Prostate gland (tissue), 2 donors: ENCODE measurements at regions not wholly inside any gene's neighbourhood (a gene's known extent, or its start where the extent isn't known, plus 50 kb on each side); places are given as distances from the start of the nearest gene placed in this dataset.

Experiments
- DNase-seq: peaks from one replicate; pipeline ENCODE4 v3.0.0-alpha.2; 2019; ENCODE audit warnings: low spot score
- H3K27ac ChIP-seq, 2 donors: fragments of 200-600 bp; sonication (generic); 2 replicates each; pipeline ENCODE4 v1.5.1; 2017 to 2019
- H3K27me3 ChIP-seq: fragments of 200-600 bp; sonication (generic); replicated peaks from 2 replicates; pipeline ENCODE4 v1.5.1; 2019; ENCODE audit not compliant: insufficient read depth
- H3K36me3 ChIP-seq, 2 donors: fragments of 200-600 bp; sonication (generic); 1 replicate in 1 of 2; 2 replicates in 1 of 2; pipeline versions ENCODE4 v1.5.1 to v1.8.1; 2017 to 2019
- H3K4me1 ChIP-seq: fragments of 200-600 bp; sonication (generic); replicated peaks from 2 replicates; pipeline ENCODE4 v1.5.1; 2019
- H3K4me3 ChIP-seq, 2 donors: fragments of 200-600 bp; sonication (generic); 2 replicates each; pipeline ENCODE4 v1.5.1; 2017 to 2019
- H3K9me3 ChIP-seq: fragments of 200-600 bp; sonication (generic); 2 replicates; pipeline ENCODE4 v1.5.1; 2017
- POLR2A ChIP-seq: fragments of 450-650 bp; IDR thresholded peaks from one replicate; pipeline ENCODE4 v1.6.1; 2016; ENCODE audit warnings: antibody characterized with exemption, mild to moderate bottlenecking
- POLR2AphosphoS5 ChIP-seq: sonication (generic); formaldehyde crosslinking; IDR thresholded peaks from one replicate; pipeline ENCODE4 v1.6.1; 2017; ENCODE audit warnings: antibody characterized with exemption
- WGBS: methylation state at CpG from one replicate; pipeline ENCODE4 v1.1.5; 2018; 5-methylcytosine and 5-hydroxymethylcytosine counted together
- intact Hi-C: fragments of 100-400 bp; cut with DNase I; formaldehyde crosslinking; loops from one replicate; pipeline ENCODE4 v1.14.2; 2022
- TF ChIP-seq, protein P1 (sequence below), 4 experiments: fragments of 200-600 bp in 2 of 4; fragments of 450-650 bp in 2 of 4; sonication (generic) in 2 of 4; IDR thresholded peaks; 1 replicate in 3 of 4; 2 replicates in 1 of 4; pipeline ENCODE4 v1.5.1; 2016 to 2019; ENCODE audit warnings: antibody characterized with exemption in 4 of 4, mild to moderate bottlenecking in 2 of 4, moderate library complexity in 2 of 4

DNA sequence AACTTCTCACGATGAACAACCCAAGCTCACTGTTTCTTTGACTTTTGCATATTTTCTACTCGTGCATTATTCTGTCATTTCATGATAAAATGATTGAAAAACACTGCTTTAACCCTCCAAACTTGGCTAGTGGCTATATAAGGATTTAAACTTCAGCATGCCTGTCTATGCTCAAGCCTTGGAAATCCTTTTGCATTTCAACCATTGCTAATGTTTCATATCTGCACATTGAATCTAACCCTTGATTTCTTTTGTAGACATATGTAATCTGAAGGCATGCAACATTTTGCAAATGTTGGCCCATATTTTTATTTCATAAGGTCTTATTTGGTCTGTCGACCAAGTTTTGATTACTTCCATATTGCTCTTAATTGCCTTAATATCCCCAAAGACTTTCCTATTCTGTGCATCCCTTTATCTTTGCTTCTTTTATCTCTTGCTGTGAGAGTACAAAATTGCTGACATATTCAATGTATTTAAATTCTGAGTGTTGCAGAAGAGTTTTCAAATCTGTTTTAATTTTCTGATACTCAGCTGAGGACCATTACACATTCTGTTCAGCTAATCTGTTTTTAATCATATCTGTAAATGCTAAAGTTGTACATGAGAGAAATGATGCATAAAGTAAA is 403.7 kb upstream of the ZNF608 start:
- DNase-seq, result no peak
- TF ChIP-seq POLR2AphosphoS5 (no peak), POLR2A (no peak)
- TF ChIP-seq, protein P1, sequence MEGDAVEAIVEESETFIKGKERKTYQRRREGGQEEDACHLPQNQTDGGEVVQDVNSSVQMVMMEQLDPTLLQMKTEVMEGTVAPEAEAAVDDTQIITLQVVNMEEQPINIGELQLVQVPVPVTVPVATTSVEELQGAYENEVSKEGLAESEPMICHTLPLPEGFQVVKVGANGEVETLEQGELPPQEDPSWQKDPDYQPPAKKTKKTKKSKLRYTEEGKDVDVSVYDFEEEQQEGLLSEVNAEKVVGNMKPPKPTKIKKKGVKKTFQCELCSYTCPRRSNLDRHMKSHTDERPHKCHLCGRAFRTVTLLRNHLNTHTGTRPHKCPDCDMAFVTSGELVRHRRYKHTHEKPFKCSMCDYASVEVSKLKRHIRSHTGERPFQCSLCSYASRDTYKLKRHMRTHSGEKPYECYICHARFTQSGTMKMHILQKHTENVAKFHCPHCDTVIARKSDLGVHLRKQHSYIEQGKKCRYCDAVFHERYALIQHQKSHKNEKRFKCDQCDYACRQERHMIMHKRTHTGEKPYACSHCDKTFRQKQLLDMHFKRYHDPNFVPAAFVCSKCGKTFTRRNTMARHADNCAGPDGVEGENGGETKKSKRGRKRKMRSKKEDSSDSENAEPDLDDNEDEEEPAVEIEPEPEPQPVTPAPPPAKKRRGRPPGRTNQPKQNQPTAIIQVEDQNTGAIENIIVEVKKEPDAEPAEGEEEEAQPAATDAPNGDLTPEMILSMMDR (IDR thresholded peaks at IDR 0.05), result no peak
- no peak overlapping the region for H3K4me3 ChIP-seq
- H3K9me3 ChIP-seq, result no peaks in the 10 kb centered on the region
- H3K27ac ChIP-seq, result no peak overlapping the region
- no peaks in the 10 kb centered on the region for H3K4me1 ChIP-seq
- H3K27me3 ChIP-seq, result no peaks in the 10 kb centered on the region
- 78% methylated on average over 3 of the region's 3 CpGs for WGBS
- H3K36me3 ChIP-seq, result no peaks in the 10 kb centered on the region
- intact Hi-C loops, result no loop called here

DNA sequence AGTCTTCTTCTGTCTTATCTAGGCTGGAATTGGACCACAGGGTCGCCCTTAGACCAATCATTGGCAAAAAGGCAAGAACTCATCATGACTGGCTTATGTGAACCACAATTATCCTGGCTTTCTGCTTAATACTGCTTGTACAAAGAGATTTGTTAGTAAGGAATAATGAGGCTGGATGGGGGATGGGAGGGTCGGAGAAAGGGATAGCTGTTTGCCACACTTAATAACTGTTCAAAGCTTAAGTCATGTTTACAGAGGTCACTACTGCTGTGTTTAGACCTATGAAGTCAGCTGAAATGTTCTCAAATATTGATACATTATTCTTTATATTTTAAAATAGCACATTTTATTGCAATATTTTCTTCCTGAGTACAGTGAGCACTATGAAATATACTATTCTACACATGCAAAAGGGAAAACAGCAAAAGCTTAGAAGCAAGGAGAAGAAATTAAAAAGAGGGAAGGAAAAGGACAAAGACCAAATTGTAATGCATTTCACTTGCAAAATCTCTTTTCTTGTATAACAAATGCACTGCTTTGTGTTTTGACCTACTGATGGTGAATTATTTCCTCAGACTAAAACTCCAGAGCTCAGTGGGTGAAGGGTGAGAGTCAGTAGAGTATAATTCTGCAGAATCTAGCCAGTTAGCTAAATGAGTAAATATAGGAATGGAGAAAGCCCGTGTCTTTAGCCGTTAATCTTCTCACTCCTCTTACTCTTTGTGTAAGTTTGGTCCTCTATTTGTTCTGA is 404.9 kb upstream of the ZNF608 start:
- no peak overlapping the region for H3K27ac ChIP-seq
- H3K36me3 ChIP-seq, result no peaks in the 10 kb centered on the region
- intact Hi-C loops, result no loop called here
- no peaks in the 10 kb centered on the region for H3K27me3 ChIP-seq
- 74% methylated on average over 4 of the region's 4 CpGs for WGBS
- no peak overlapping the region for H3K4me3 ChIP-seq
- DNase-seq, result no peak
- H3K9me3 ChIP-seq, result no peaks in the 10 kb centered on the region
- TF ChIP-seq, protein P1 (IDR thresholded peaks at IDR 0.05), result no peak
- no peak for TF ChIP-seq POLR2A
- no peak for TF ChIP-seq POLR2AphosphoS5
- H3K4me1 ChIP-seq, result no peaks in the 10 kb centered on the region

DNA sequence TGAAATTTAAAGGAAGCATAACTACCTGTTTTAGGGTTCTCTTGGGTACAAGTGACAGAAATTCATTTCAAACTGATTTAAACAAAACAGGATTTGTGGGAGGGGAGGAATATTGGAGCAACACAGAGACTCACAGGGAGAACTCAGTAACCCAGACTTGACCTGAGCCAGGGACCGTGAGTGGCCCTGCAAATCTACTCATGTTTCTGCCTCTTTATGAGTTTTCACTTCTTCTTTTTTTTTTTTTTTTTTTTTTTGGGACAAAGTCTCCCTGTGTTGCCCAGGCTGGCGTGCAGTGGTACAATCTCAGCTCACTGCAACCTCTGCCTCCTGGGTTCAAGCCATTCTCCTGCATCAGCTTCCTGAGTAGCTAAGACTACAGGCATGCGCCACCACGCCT is 405.6 kb upstream of the ZNF608 start:
- TF ChIP-seq POLR2AphosphoS5, result no peak
- TF ChIP-seq POLR2A, result no peak
- TF ChIP-seq, protein P1 (IDR thresholded peaks at IDR 0.05), result no peak
- WGBS, result 70% methylated on average over 4 of the region's 4 CpGs

DNA sequence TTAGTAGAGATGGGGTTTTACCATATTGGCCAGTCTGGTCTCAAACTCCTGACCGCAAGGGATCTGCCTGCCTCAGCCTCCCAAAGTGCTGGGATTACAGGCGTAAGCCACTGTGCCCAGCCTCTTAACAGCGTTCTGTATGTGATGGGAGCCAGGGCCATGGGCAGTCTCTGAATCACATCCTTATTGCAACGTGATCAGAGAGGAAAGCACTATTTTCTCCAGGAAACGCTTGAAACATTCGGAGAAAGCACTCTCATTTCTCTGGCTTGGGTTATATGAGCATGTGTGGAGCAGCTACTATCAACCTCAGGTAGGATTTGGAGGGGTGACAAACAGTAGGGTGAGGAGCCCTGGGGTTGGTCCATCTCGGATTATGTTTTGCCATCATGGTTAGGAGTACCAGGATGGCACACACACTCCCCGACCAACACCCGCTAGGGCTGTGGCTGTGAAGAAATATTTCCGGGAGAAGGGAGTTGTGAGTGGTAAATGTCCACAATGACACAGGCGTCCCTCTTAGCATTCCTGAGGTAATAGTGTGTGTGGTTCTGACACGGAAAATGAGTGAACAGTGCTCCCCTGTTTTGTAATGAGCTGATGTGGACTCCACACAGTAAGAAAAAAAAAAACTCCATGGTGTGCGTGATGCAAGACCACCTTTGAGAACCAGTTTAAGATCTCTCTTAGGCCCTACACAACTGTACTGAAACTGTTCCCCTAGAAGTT is 406.2 kb upstream of the ZNF608 start:
- TF ChIP-seq, protein P1 (IDR thresholded peaks at IDR 0.05), result no peak
- TF ChIP-seq POLR2A, result no peak
- TF ChIP-seq POLR2AphosphoS5, result no peak
- intact Hi-C loops, result no loop called here
- Histone ChIP-seq H3K9me3 (no peaks in the 10 kb centered on the region), H3K4me3 (no peak overlapping the region), H3K27ac (no peak overlapping the region), H3K27me3 (no peaks in the 10 kb centered on the region), H3K4me1 (no peaks in the 10 kb centered on the region), H3K36me3 (no peaks in the 10 kb centered on the region)
- WGBS, result 94% methylated on average over 13 of the region's 13 CpGs
- no peak for DNase-seq

More for the DNA sequence above, 405.6 kb upstream of the ZNF608 start:
- Histone ChIP-seq H3K27ac (no peak overlapping the region), H3K27me3 (no peaks in the 10 kb centered on the region), H3K36me3 (no peaks in the 10 kb centered on the region), H3K4me1 (no peaks in the 10 kb centered on the region), H3K9me3 (no peaks in the 10 kb centered on the region), H3K4me3 (no peak overlapping the region)
- intact Hi-C loops, result no loop called here
- no peak for DNase-seq
